MCF 10A (cell line): ENCODE measurements at regions not wholly inside any gene's neighbourhood (a gene's known extent, or its start where the extent isn't known, plus 50 kb on each side); places are given as distances from the start of the nearest gene placed in this dataset.

ENCODE experiments used
- BruUV-seq: library from RNA; stranded (reverse); fragments of 400-500 nt; replicated peaks from 2 replicates; lab custom pipeline; 2021; lab: Mats Ljungman, UMichigan
- CTCF ChIA-PET: fragments of 300-600 bp; sonication (Branson Sonifier 250); formaldehyde crosslinking; extraction: SDS; loops from one replicate; lab custom pipeline; 2021; ENCODE audit warnings: antibody characterized with exemption, inconsistent platforms; lab: Yijun Ruan, JAX
- POLR2A ChIA-PET: fragments of 300-600, 350-650 bp; sonication (Branson Sonifier 250); formaldehyde crosslinking; extraction: SDS; loops from one replicate; lab custom pipeline; 2020; ENCODE audit warnings: antibody characterized with exemption, inconsistent platforms; lab: Yijun Ruan, JAX
- DNase-seq: peaks from one replicate; pipeline ENCODE4 v3.0.0-alpha.2; 2018; ENCODE audit not compliant: unreplicated experiment
- H3K27ac Mint-ChIP-seq: one replicate; pipeline ENCODE4 v1.8.0; 2022; ENCODE audit warnings: mild to moderate bottlenecking, low read depth, mixed read lengths; ENCODE audit not compliant: unreplicated experiment
- H3K27me3 Mint-ChIP-seq: one replicate; pipeline ENCODE4 v1.8.0; 2022; ENCODE audit warnings: mixed read lengths; ENCODE audit not compliant: insufficient read depth, unreplicated experiment
- H3K36me3 Mint-ChIP-seq: one replicate; pipeline ENCODE4 v1.8.0; 2022; ENCODE audit warnings: mild to moderate bottlenecking, moderate library complexity, mixed read lengths; ENCODE audit not compliant: insufficient read depth, unreplicated experiment
- H3K4me1 Mint-ChIP-seq: one replicate; pipeline ENCODE4 v1.8.0; 2022; ENCODE audit warnings: mixed read lengths; ENCODE audit not compliant: insufficient read depth, unreplicated experiment
- H3K4me3 Mint-ChIP-seq: one replicate; pipeline ENCODE4 v1.8.0; 2022; ENCODE audit warnings: mild to moderate bottlenecking, moderate library complexity, mixed read lengths; ENCODE audit not compliant: unreplicated experiment
- H3K9me3 Mint-ChIP-seq: one replicate; pipeline ENCODE4 v1.8.0; 2022; ENCODE audit warnings: mixed read lengths; ENCODE audit not compliant: unreplicated experiment
- CTCF ChIP-seq: fragments of 200-600 bp; IDR thresholded peaks from one replicate; pipeline ENCODE4 v1.8.0; 2022; ENCODE audit warnings: antibody characterized with exemption, mild to moderate bottlenecking; ENCODE audit not compliant: unreplicated experiment
- intact Hi-C: fragments of 100-400 bp; cut with micrococcal nuclease; formaldehyde crosslinking; loops from 2 replicates; pipeline ENCODE4 v1.14.1; 2022

GRCh38 chr1:118366286-118366685 is 181.3 kb upstream of the SPAG17 start:
- Mint-ChIP-seq H3K27ac (no peak overlapping the region), H3K4me3 (no peak overlapping the region), H3K36me3 (no peaks in the 10 kb centered on the region), H3K4me1 (peaks cover under 1% of the 10 kb centered on the region), H3K9me3 (peaks cover 10% of the 10 kb centered on the region), H3K27me3 (no peaks in the 10 kb centered on the region)
- intact Hi-C loops, result loop anchor here (10.0 kb wide), 1 partner anchor 211 kb away; no protein-coding TSS in a partner anchor
- ChIA-PET CTCF (no interaction called here), POLR2A (no interaction called here)
- no peak for TF ChIP-seq CTCF
- DNase-seq, result no peak
- BruUV-seq, result no TSS peak

GRCh38 chr1:118364882-118365281 is 179.9 kb upstream of the SPAG17 start:
- DNase-seq, result no peak
- ChIA-PET POLR2A (no interaction called here), CTCF (no interaction called here)
- H3K36me3 Mint-ChIP-seq, result no peaks in the 10 kb centered on the region
- H3K4me3 Mint-ChIP-seq, result no peak overlapping the region
- H3K4me1 Mint-ChIP-seq, result peaks cover 6% of the 10 kb centered on the region
- BruUV-seq, result no TSS peak
- no peak overlapping the region for H3K27ac Mint-ChIP-seq
- H3K27me3 Mint-ChIP-seq, result no peaks in the 10 kb centered on the region
- no peak for TF ChIP-seq CTCF
- H3K9me3 Mint-ChIP-seq, result peaks cover 15% of the 10 kb centered on the region
- intact Hi-C loops, result loop anchor here (10.0 kb wide), 1 partner anchor 210 kb away; no protein-coding TSS in a partner anchor

- Mint-ChIP-seq H3K27me3 (no peaks in the 10 kb centered on the region), H3K36me3 (no peaks in the 10 kb centered on the region), H3K4me1 (peaks cover 6% of the 10 kb centered on the region), H3K27ac (no peak overlapping the region), H3K4me3 (no peak overlapping the region), H3K9me3 (peaks cover 15% of the 10 kb centered on the region)
- TF ChIP-seq CTCF, result no peak
- intact Hi-C loops, result loop anchor here (10.0 kb wide), 1 partner anchor 209 kb away; no protein-coding TSS in a partner anchor
- CTCF ChIA-PET, result interaction anchor here (0.7 kb wide), 1 partner anchor 1786 kb away, joined by 3 read pairs; no protein-coding TSS in a partner anchor
- POLR2A ChIA-PET, result interaction anchor here (0.8 kb wide), 1 partner anchor 1313 kb away, joined by 3 read pairs; no protein-coding TSS in a partner anchor
- BruUV-seq, result no TSS peak
- no peak for DNase-seq
Observed at GRCh38 chr1:118363396-118363795, 178.4 kb upstream of the SPAG17 start.

- TF ChIP-seq CTCF, result no peak
- Mint-ChIP-seq H3K9me3 (peaks cover 15% of the 10 kb centered on the region), H3K36me3 (no peaks in the 10 kb centered on the region), H3K27me3 (no peaks in the 10 kb centered on the region), H3K4me3 (no peak overlapping the region), H3K4me1 (peaks cover 6% of the 10 kb centered on the region), H3K27ac (peak overlapping the region; percentile 85)
- ChIA-PET CTCF (no interaction called here), POLR2A (interaction anchor here (0.7 kb wide), 1 partner anchor 907 kb away, joined by 3 read pairs; no protein-coding TSS in a partner anchor)
- peak; percentile 81 for DNase-seq
- intact Hi-C loops, result loop anchor here (10.0 kb wide), 1 partner anchor 206 kb away; no protein-coding TSS in a partner anchor
- no TSS peak for BruUV-seq
Observed at GRCh38 chr1:118360817-118361216, 175.8 kb upstream of the SPAG17 start.
